GM21526 (cell line): ENCODE measurements at regions not wholly inside any gene's neighbourhood (a gene's known extent, or its start where the extent isn't known, plus 50 kb on each side); places are given as distances from the start of the nearest gene placed in this dataset.

Experiments
- ATAC-seq: cut with Tn5 transposase; IDR thresholded peaks from one replicate; pipeline ENCODE4 v1.9.1; 2021; ENCODE audit warnings: moderate library complexity; ENCODE audit not compliant: unreplicated experiment, low FRiP score

- ATAC-seq: no peak
These were observed 160.2 kb upstream of the CPEB2 start for GRCh38 chr4:14841801-14842768.

- no peak for ATAC-seq
These were observed 159.2 kb upstream of the CPEB2 start for GRCh38 chr4:14842964-14843630.

DNA sequence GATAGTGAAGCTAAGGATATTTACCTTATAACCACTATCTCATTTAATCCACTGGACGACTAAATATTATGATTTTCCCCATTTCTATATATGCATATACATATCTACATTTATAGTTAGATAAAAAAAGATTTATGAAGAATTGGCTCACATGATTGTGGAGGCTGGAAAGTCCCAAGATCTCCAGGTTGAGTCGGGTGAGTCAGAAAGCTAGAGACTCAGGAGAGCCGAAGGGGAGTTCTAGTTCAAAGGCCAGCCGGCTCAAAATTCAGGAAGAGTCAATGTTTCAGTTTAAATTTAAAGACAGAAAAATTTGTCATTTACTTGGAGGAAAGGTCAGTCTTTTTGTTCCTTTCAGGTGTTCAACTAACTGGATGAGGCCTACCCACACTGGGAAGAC lies 158.2 kb upstream of the CPEB2 start:
- no peak for ATAC-seq

GRCh38 chr4:14848229-14848628 lies 154.1 kb upstream of the CPEB2 start:
- ATAC-seq: peak; percentile 50

DNA sequence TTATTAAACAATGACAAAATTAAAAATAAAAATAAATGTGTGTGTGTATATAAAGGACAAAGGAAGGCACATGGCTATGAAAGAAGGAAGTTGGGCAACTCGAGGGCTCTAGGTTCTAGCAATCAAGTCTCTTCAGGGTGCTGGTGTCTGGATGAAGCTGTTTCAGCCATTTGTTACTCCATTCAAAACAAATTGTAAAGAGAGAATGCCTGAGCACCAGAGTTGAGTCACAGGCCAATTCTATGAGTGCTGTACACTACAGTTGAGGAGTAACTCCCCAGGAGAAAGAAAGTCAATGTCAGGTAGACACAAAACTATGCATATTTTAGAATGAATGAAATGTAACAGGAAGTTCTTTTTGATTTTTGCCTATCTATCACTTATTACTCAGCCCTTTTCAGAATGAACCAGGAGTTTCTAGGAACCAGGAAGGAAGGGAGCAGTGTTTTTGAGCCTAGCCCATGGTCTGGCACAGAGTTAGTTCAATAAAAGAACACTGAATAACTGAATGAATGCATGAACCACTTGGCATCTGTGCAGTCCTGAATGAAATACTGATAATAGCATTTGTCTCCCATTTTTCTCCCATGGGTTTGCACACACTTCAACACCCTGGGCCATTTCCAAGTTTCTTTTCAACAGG lies 151.7 kb upstream of the CPEB2 start:
- ATAC-seq: no peak

DNA sequence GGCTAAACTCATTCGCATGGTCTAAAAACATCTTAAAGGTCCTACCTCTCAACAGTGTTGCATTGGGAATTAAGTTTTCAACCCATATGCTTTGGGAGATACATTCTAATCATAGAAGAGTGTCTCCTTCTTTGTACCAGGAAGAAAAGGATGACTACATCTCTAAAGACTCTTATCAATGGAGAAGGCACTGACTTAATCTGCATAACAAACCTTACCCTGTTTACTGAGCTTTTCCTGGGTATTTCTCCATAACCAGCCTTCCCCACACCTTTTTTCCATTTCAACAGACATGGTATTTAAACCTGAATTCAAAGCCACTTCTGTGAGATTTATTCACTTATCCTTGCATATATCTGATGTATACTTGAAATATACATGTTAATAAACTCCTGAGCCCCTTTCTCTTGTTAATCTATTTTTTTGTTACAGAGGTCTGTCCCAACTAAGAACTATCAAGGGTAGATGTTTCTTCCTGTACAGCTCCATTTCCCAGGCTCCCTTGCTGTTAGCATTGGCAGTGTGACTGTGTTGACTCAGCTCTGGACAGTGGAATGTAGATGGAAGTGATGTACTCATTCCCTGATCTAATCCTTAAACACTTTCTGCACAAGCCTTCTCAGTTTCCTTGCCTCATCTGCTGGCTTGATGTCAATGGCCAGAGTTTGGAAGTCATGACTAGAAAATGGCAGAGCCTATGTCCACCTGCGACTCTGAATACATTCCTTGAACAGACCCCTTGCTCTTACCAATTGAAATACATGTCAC lies 148.9 kb upstream of the CPEB2 start:
- ATAC-seq: no peak

GRCh38 chr4:14855719-14856061 lies 146.6 kb upstream of the CPEB2 start:
- peak; percentile 9 for ATAC-seq

- peak; percentile 95 for ATAC-seq
These were observed 146.0 kb upstream of the CPEB2 start for GRCh38 chr4:14856062-14856933.

DNA sequence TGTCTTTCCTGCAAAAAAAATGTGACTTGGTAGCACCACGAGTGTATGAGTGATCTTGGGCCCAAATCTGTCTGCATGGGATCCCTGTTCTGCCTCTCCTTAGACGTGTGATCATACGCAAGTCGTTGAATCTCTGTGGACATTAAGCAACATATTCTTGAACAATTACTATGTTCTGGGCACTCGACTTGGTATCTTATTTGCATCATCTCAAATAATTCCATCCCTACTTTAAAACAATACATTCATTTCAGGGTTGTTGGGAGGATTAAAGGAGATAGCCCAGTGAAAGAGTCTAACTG lies 145.4 kb upstream of the CPEB2 start:
- ATAC-seq: no peak

DNA sequence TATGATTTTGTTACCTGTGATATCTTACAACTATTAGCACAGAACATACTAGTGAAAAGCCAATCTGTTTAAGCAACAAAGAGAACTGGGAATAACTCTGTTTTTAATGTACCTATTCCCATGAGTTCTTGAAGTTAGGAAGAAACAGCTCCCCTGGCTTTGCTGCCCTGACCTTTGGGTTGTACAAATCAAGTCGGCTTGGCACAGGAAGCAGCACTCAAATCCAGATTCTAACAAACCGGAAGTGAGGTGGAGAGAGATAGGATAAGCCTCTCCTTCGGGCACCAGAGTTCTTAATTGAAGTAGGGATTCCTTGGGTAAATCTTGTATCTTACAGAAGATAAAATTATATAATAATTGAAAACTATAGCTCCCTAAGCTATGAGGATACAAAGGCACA lies 144.8 kb upstream of the CPEB2 start:
- ATAC-seq: no peak

DNA sequence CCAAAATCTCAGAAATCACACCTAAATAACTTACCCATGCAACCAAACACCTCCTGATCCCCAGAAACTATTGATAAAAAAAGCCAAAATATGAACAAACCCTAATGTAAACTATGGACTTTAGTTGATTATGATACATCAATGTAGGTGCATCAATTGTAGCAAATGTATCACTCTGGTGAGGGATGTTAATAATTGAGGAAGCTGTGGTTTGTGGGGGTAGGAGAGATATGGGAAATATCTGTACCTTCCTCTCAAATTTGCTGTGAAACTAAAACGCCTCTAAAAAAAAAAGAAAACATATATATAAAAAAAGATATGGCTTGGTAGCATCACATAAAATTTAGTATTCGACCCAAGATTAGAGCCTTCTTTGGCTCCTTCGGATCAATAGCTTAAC lies 144.3 kb upstream of the CPEB2 start:
- no peak for ATAC-seq

- no peak for ATAC-seq
These were observed 139.4 kb upstream of the CPEB2 start for GRCh38 chr4:14862891-14863290.

DNA sequence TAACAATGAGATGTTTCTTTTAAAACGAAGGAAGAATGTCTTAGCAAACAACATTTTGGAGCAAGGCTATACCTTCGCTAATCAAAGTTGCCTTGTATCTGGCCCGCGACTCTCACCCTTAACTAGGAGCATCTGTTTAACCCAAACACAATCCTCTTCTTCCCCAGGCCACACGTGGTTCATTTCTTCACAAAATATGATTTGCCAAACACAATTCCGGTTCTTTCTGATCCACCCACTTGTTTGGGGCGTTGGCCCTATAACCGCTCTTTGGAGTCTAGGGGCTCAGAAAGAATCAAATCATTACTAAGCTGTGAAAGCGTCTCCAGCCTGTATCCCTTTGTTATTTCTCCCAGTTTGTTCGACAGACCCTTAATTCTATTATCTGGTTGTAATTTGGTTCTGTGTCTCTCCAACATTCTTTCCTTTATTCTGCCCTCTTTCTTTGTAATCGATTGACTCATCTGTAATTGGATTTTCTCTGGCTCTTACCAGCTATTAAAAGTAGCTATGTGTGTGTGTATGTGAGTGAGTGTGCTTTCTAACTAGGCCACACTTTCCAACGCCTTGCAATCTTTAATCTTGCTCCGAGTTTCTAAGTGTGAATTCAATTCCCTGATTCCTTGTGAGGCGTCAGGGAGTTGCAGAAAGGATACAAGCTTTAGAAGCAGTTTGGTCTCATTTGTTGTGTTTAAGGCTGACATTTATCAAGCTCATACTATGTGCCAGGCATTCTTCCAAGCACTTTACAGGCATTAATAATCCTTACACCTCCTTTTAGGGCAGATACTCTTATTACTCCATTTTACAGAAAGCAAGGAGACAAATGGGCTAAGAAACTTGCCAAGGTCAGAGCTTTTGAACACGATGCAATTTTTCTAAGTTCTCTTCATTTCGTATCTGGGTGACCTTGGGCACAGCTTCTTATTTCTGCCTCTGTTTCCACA lies 138.6 kb upstream of the CPEB2 start:
- no peak for ATAC-seq

GRCh38 chr4:14864365-14865030 lies 137.8 kb upstream of the CPEB2 start:
- no peak for ATAC-seq

GRCh38 chr4:14865031-14865366 lies 137.3 kb upstream of the CPEB2 start:
- ATAC-seq: no peak

- no peak for ATAC-seq
These were observed 136.5 kb upstream of the CPEB2 start for GRCh38 chr4:14865804-14866203.

- ATAC-seq: no peak
These were observed 134.4 kb upstream of the CPEB2 start for GRCh38 chr4:14867847-14868246.
